GM23338 (cell line): ENCODE measurements at regions not wholly inside any gene's neighbourhood (a gene's known extent, or its start where the extent isn't known, plus 50 kb on each side); places are given as distances from the start of the nearest gene placed in this dataset.

ENCODE experiments used
- ATAC-seq: fragments of 200-7000 bp; cut with Tn5 transposase; 3 replicates; pipeline ENCODE4 v1.9.1; 2020
- DNase-seq: peaks from one replicate; pipeline ENCODE4 v3.0.0-alpha.2; 2015; ENCODE audit warnings: low spot score
- H2AFZ ChIP-seq: fragments of 200-600 bp; sonication (generic); 2 replicates; pipeline ENCODE4 v1.8.0; 2016; ENCODE audit warnings: antibody characterized with exemption, mild to moderate bottlenecking, moderate library complexity
- H3F3A ChIP-seq: fragments of 200-600 bp; sonication (generic); replicated peaks from 2 replicates; pipeline ENCODE4 v1.8.0; 2017; ENCODE audit warnings: antibody characterized with exemption, mixed run types, low read depth
- H3K27ac ChIP-seq: fragments of 200-600 bp; sonication (generic); 2 replicates; pipeline ENCODE4 v1.6.1; 2016; ENCODE audit warnings: low read depth
- H3K27me3 ChIP-seq: fragments of 200-600 bp; sonication (generic); 2 replicates; pipeline ENCODE4 v1.8.0; 2016; ENCODE audit warnings: mild to moderate bottlenecking, mixed run types, moderate library complexity; ENCODE audit not compliant: insufficient read depth
- H3K36me3 ChIP-seq: fragments of 200-600 bp; sonication (generic); 2 replicates; pipeline ENCODE4 v1.8.0; 2016; ENCODE audit warnings: mild to moderate bottlenecking; ENCODE audit not compliant: insufficient read depth
- H3K4me1 ChIP-seq: fragments of 200-600 bp; sonication (generic); 2 replicates; pipeline ENCODE4 v1.8.0; 2016; ENCODE audit warnings: mild to moderate bottlenecking, moderate library complexity; ENCODE audit not compliant: insufficient read depth
- H3K4me2 ChIP-seq: fragments of 200-600 bp; sonication (generic); 2 replicates; pipeline ENCODE4 v1.7.1; 2017; ENCODE audit warnings: mixed run types
- H3K4me3 ChIP-seq: fragments of 200-600 bp; sonication (generic); 2 replicates; pipeline ENCODE4 v1.6.1; 2016; ENCODE audit warnings: mixed run types
- H3K79me2 ChIP-seq: fragments of 200-600 bp; sonication (generic); replicated peaks from 2 replicates; pipeline ENCODE4 v1.8.0; 2017; ENCODE audit warnings: mild to moderate bottlenecking; ENCODE audit not compliant: insufficient read depth
- H3K9me2 ChIP-seq: fragments of 200-600 bp; sonication (generic); 2 replicates; pipeline ENCODE4 v1.8.0; 2017; ENCODE audit not compliant: insufficient read depth
- H4K20me1 ChIP-seq: fragments of 200-600 bp; sonication (generic); replicated peaks from 2 replicates; pipeline ENCODE4 v1.8.0; 2017; ENCODE audit warnings: mild to moderate bottlenecking; ENCODE audit not compliant: insufficient read depth
- H3K27ac Mint-ChIP-seq: 2 replicates; pipeline ENCODE4 v1.8.0; 2020; ENCODE audit warnings: inconsistent platforms, mild to moderate bottlenecking, moderate library complexity, mixed read lengths
- H3K27me3 Mint-ChIP-seq: 3 replicates; pipeline ENCODE4 v1.8.0; 2022; ENCODE audit warnings: low read depth, mild to moderate bottlenecking, moderate library complexity, mixed read lengths, inconsistent platforms; ENCODE audit not compliant: insufficient read depth, poor library complexity
- H3K36me3 Mint-ChIP-seq: 3 replicates; pipeline ENCODE4 v1.8.0; 2021; ENCODE audit warnings: low read depth, mild to moderate bottlenecking, inconsistent platforms, moderate library complexity, mixed read lengths
- H3K4me1 Mint-ChIP-seq: 3 replicates; pipeline ENCODE4 v1.8.0; 2020; ENCODE audit warnings: mild to moderate bottlenecking, inconsistent platforms, mixed read lengths
- H3K4me3 Mint-ChIP-seq: 3 replicates; pipeline ENCODE4 v1.8.0; 2021; ENCODE audit warnings: moderate library complexity, mild to moderate bottlenecking, inconsistent platforms, mixed read lengths
- H3K9me3 Mint-ChIP-seq: 3 replicates; pipeline ENCODE4 v1.8.0; 2020; ENCODE audit warnings: moderate library complexity, mild to moderate bottlenecking, inconsistent platforms, mixed read lengths
- CTCF ChIP-seq, 2 experiments: fragments of 200-600 bp in 1 of 2; sonication (generic) in 1 of 2; conservative IDR thresholded peaks; 2 replicates each; pipeline versions ENCODE4 v1.5.1 to v1.6.1; 2016 to 2017; ENCODE audit warnings: antibody characterized with exemption in 2 of 2, low read depth in 2 of 2, mild to moderate bottlenecking in 2 of 2, moderate library complexity in 1 of 2
- ETS1 ChIP-seq: IDR thresholded peaks from 2 replicates; pipeline ENCODE4 v1.6.1; 2016; ENCODE audit warnings: antibody characterized with exemption
- EZH2 ChIP-seq: fragments of 200-600 bp; sonication (generic); IDR thresholded peaks from one replicate; pipeline ENCODE4 v1.8.0; 2017; ENCODE audit warnings: antibody characterized with exemption, mild to moderate bottlenecking, low read depth; ENCODE audit not compliant: unreplicated experiment
- JUNB ChIP-seq: IDR thresholded peaks from one replicate; pipeline ENCODE4 v1.6.1; 2016; ENCODE audit warnings: antibody characterized with exemption; ENCODE audit not compliant: unreplicated experiment
- NANOG ChIP-seq: IDR thresholded peaks from 2 replicates; pipeline ENCODE4 v1.6.1; 2016; ENCODE audit warnings: antibody characterized with exemption, borderline replicate concordance
- POLR2AphosphoS5 ChIP-seq: IDR thresholded peaks from 2 replicates; pipeline ENCODE4 v1.6.1; 2016; ENCODE audit warnings: antibody characterized with exemption, low read depth
- REST ChIP-seq: IDR thresholded peaks from one replicate; pipeline ENCODE4 v1.6.1; 2018; ENCODE audit warnings: antibody characterized with exemption; ENCODE audit not compliant: unreplicated experiment
- STAT1 ChIP-seq: IDR thresholded peaks from one replicate; pipeline ENCODE4 v1.6.1; 2016; ENCODE audit warnings: antibody characterized with exemption; ENCODE audit not compliant: unreplicated experiment
- ZNF114 ChIP-seq: fragments of 250-450 bp; sonication (Bioruptor Pico); IDR thresholded peaks from 2 replicates; pipeline ENCODE4 v1.5.0; 2020; ENCODE audit warnings: mild to moderate bottlenecking, moderate library complexity
- ZNF331 ChIP-seq: fragments of 250-450 bp; sonication (Bioruptor Pico); IDR thresholded peaks from 2 replicates; pipeline ENCODE4 v1.5.0; 2020; ENCODE audit warnings: low read depth, mild to moderate bottlenecking, moderate library complexity

GRCh38 chrX:151478058-151478457 is 81.1 kb downstream of the VMA21 start (continued):
- TF ChIP-seq NANOG (no peak), ZNF114 (CRISPR knock-in tag) (no peak), POLR2AphosphoS5 (no peak), REST (no peak), JUNB (no peak), ZNF331 (no peak)

GRCh38 chrX:151488677-151489076 is 74.8 kb upstream of the PASD1 start:
- no peak overlapping the region for H3K4me3 ChIP-seq
- Mint-ChIP-seq H3K36me3 (no peaks in the 10 kb centered on the region), H3K4me3 (no peak overlapping the region), H3K27me3 (peaks cover 2% of the 10 kb centered on the region), H3K9me3 (no peaks in the 10 kb centered on the region), H3K4me1 (no peaks in the 10 kb centered on the region), H3K27ac (no peak overlapping the region)
- peak; percentile 43 for DNase-seq
- no peaks in the 10 kb centered on the region for H4K20me1 ChIP-seq
- H3K4me2 ChIP-seq, result no peak overlapping the region
- no peaks in the 10 kb centered on the region for H3K4me1 ChIP-seq
- no peaks in the 10 kb centered on the region for H3K9me2 ChIP-seq
- no peaks in the 10 kb centered on the region for H3K79me2 ChIP-seq
- no peak overlapping the region for H3K27ac ChIP-seq
- peaks cover 3% of the 10 kb centered on the region; the same call in 1 of the 2 replicates for H3K27me3 ChIP-seq
- peak; percentile 52 to 67 for TF ChIP-seq CTCF (conservative IDR thresholded peaks at IDR 0.05; ENCODE audit: low read depth in 2 of 2)
- no peak for TF ChIP-seq STAT1
- no peaks in the 10 kb centered on the region for H3F3A ChIP-seq
- ATAC-seq, result peak; percentile 63
- H2AFZ ChIP-seq, result no peak overlapping the region
- H3K36me3 ChIP-seq, result no peaks in the 10 kb centered on the region

GRCh38 chrX:151505796-151506195 is 57.7 kb upstream of the PASD1 start:
- H3K4me2 ChIP-seq, result no peak overlapping the region
- no peak overlapping the region for H2AFZ ChIP-seq
- no peaks in the 10 kb centered on the region for H4K20me1 ChIP-seq
- H3K36me3 ChIP-seq, result no peaks in the 10 kb centered on the region
- Mint-ChIP-seq H3K36me3 (no peaks in the 10 kb centered on the region), H3K4me3 (no peak overlapping the region), H3K9me3 (no peaks in the 10 kb centered on the region), H3K27me3 (no peaks in the 10 kb centered on the region), H3K27ac (no peak overlapping the region), H3K4me1 (peaks cover 9% of the 10 kb centered on the region)
- H3K27me3 ChIP-seq, result no peaks in the 10 kb centered on the region
- no peak overlapping the region for H3K4me3 ChIP-seq
- ATAC-seq (peak; percentile 85), DNase-seq (peak; percentile 62)
- H3K9me2 ChIP-seq, result no peaks in the 10 kb centered on the region
- H3K27ac ChIP-seq, result no peak overlapping the region
- H3K79me2 ChIP-seq, result no peaks in the 10 kb centered on the region
- no peaks in the 10 kb centered on the region for H3F3A ChIP-seq
- 0 out of 2 replicates have a peak, but pooled peaks cover 4% of the 10 kb centered on the region for H3K4me1 ChIP-seq
- TF ChIP-seq ETS1 (no peak), EZH2 (no peak)
